ENCODE measurements at regions not wholly inside any gene's neighbourhood (a gene's known extent, or its start where the extent isn't known, plus 50 kb on each side); places are given as distances from the start of the nearest gene placed in this dataset.

- H3K79me2 ChIP-seq (ENCODE audit: control insufficient read depth, insufficient read depth, low read length), result no peaks in the 10 kb centered on the region
- no peaks in the 10 kb centered on the region for H3K9me3 ChIP-seq (ENCODE audit: control insufficient read depth, insufficient read depth, low read depth, low read length)
- no peak overlapping the region for H3K4me2 ChIP-seq (ENCODE audit: extremely low read depth, insufficient read depth, low read length)
- no peak for TF ChIP-seq EZH2 (IDR thresholded peaks at IDR 0.05; ENCODE audit: low read length, missing control alignments)
- TF ChIP-seq, protein P1, sequence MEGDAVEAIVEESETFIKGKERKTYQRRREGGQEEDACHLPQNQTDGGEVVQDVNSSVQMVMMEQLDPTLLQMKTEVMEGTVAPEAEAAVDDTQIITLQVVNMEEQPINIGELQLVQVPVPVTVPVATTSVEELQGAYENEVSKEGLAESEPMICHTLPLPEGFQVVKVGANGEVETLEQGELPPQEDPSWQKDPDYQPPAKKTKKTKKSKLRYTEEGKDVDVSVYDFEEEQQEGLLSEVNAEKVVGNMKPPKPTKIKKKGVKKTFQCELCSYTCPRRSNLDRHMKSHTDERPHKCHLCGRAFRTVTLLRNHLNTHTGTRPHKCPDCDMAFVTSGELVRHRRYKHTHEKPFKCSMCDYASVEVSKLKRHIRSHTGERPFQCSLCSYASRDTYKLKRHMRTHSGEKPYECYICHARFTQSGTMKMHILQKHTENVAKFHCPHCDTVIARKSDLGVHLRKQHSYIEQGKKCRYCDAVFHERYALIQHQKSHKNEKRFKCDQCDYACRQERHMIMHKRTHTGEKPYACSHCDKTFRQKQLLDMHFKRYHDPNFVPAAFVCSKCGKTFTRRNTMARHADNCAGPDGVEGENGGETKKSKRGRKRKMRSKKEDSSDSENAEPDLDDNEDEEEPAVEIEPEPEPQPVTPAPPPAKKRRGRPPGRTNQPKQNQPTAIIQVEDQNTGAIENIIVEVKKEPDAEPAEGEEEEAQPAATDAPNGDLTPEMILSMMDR (conservative IDR thresholded peaks at IDR 0.05 in 1 of 2, IDR thresholded peaks at IDR 0.05 in 1 of 2; ENCODE audit: low read depth in 1 of 2, low read length in 2 of 2), result no peak
- no peak overlapping the region for H3K9ac ChIP-seq (ENCODE audit: insufficient read depth, low read length)
- no peak for DNase-seq (ENCODE audit: low read depth in 2 of 2)
- no peaks in the 10 kb centered on the region for H3K27me3 ChIP-seq (ENCODE audit: control insufficient read depth, insufficient read depth, low read length)
- no peak overlapping the region for H3K27ac ChIP-seq (ENCODE audit: insufficient read depth, low read length)
- no peaks in the 10 kb centered on the region for H4K20me1 ChIP-seq (ENCODE audit: control insufficient read depth, extremely low read depth, insufficient read depth, low read length)
- no peak overlapping the region for H2AFZ ChIP-seq (ENCODE audit: low read length)
- no peak overlapping the region for H3K4me3 ChIP-seq (replicated peaks in 1 of 4; ENCODE audit: control extremely low read depth in 1 of 4, insufficient read depth in 1 of 4, low read depth in 3 of 4, low read length in 4 of 4)
- H3K36me3 ChIP-seq (ENCODE audit: control insufficient read depth, insufficient read depth, low read length), result no peaks in the 10 kb centered on the region
- no peaks in the 10 kb centered on the region for H3K4me1 ChIP-seq (ENCODE audit: control insufficient read depth, extremely low read depth, insufficient read depth, low read length)
Observed at GRCh38 chr6:135633573-135633972, 136.0 kb upstream of the AHI1 start.

DNA sequence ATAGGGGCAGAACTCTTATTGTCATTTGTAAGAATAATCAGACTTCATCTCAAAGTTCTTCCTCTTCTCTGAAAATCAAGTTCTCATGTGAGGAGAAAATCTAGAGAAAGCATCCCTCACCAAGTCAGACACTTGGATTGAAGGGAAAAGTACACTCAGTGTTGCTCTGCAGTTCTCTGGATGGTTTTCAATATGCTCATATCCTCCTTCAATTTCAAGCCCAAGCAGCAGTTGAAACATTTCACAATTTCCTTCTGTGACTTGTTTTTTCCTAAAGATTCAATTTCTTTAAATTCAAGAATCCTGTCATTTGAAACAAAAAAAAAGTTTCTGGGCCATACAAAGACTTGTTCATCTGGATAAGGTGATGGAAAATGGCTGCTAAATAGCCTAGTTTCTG lies 140.2 kb upstream of the AHI1 start:
- Histone ChIP-seq H3K4me3 (replicated peaks in 1 of 4; ENCODE audit: control extremely low read depth in 1 of 4, insufficient read depth in 1 of 4, low read depth in 3 of 4, low read length in 4 of 4) (no peak overlapping the region), H3K9ac (ENCODE audit: insufficient read depth, low read length) (no peak overlapping the region), H3K4me1 (ENCODE audit: control insufficient read depth, extremely low read depth, insufficient read depth, low read length) (no peaks in the 10 kb centered on the region), H3K4me2 (ENCODE audit: extremely low read depth, insufficient read depth, low read length) (no peak overlapping the region), H4K20me1 (ENCODE audit: control insufficient read depth, extremely low read depth, insufficient read depth, low read length) (no peaks in the 10 kb centered on the region), H3K36me3 (ENCODE audit: control insufficient read depth, insufficient read depth, low read length) (no peaks in the 10 kb centered on the region), H3K79me2 (ENCODE audit: control insufficient read depth, insufficient read depth, low read length) (no peaks in the 10 kb centered on the region), H2AFZ (ENCODE audit: low read length) (no peak overlapping the region), H3K27ac (ENCODE audit: insufficient read depth, low read length) (no peak overlapping the region), H3K9me3 (ENCODE audit: control insufficient read depth, insufficient read depth, low read depth, low read length) (no peaks in the 10 kb centered on the region), H3K27me3 (ENCODE audit: control insufficient read depth, insufficient read depth, low read length) (no peaks in the 10 kb centered on the region)
- TF ChIP-seq, protein P1 (conservative IDR thresholded peaks at IDR 0.05 in 1 of 2, IDR thresholded peaks at IDR 0.05 in 1 of 2; ENCODE audit: low read depth in 1 of 2, low read length in 2 of 2), result no peak
- no peak for TF ChIP-seq EZH2 (IDR thresholded peaks at IDR 0.05; ENCODE audit: low read length, missing control alignments)
- peak in 1 of 2 donors; percentile 12 for DNase-seq (ENCODE audit: low read depth in 2 of 2)

- DNase-seq (ENCODE audit: low read depth in 2 of 2), result no peak
- no peak for TF ChIP-seq EZH2 (IDR thresholded peaks at IDR 0.05; ENCODE audit: low read length, missing control alignments)
- TF ChIP-seq, protein P1 (conservative IDR thresholded peaks at IDR 0.05 in 1 of 2, IDR thresholded peaks at IDR 0.05 in 1 of 2; ENCODE audit: low read depth in 1 of 2, low read length in 2 of 2), result no peak
- Histone ChIP-seq H3K9me3 (ENCODE audit: control insufficient read depth, insufficient read depth, low read depth, low read length) (no peaks in the 10 kb centered on the region), H3K79me2 (ENCODE audit: control insufficient read depth, insufficient read depth, low read length) (no peaks in the 10 kb centered on the region), H2AFZ (ENCODE audit: low read length) (no peak overlapping the region), H4K20me1 (ENCODE audit: control insufficient read depth, extremely low read depth, insufficient read depth, low read length) (no peaks in the 10 kb centered on the region), H3K27ac (ENCODE audit: insufficient read depth, low read length) (no peak overlapping the region), H3K36me3 (ENCODE audit: control insufficient read depth, insufficient read depth, low read length) (no peaks in the 10 kb centered on the region), H3K9ac (ENCODE audit: insufficient read depth, low read length) (no peak overlapping the region), H3K4me2 (ENCODE audit: extremely low read depth, insufficient read depth, low read length) (no peak overlapping the region), H3K4me1 (ENCODE audit: control insufficient read depth, extremely low read depth, insufficient read depth, low read length) (no peaks in the 10 kb centered on the region), H3K4me3 (replicated peaks in 1 of 4; ENCODE audit: control extremely low read depth in 1 of 4, insufficient read depth in 1 of 4, low read depth in 3 of 4, low read length in 4 of 4) (no peak overlapping the region), H3K27me3 (ENCODE audit: control insufficient read depth, insufficient read depth, low read length) (no peaks in the 10 kb centered on the region)
Observed at GRCh38 chr6:135638108-135638507, 140.6 kb upstream of the AHI1 start.
